ENCODE measurements at regions not wholly inside any gene's neighbourhood (a gene's known extent, or its start where the extent isn't known, plus 50 kb on each side); places are given as distances from the start of the nearest gene placed in this dataset.

DNA sequence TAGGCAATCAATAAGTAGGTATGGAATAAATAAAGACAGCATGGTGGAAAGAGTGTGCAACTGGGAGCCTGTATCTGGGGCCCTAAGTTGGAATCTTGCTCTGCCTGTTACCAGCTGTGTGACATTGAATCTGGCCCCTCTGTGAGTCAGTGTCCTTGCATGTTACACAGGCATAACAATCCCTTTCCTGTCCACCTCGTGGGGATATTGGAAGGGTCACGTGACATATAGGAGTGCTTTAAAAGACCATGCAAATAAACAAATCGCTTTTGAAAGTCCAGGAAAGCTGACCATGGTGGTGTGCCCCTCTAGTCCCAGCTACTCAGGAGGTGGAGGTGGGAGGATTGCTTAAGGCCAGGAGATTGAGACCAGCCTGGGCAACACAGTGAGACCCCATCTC lies 51.1 kb upstream of the VRK1 start:
- peak overlapping the region in 1 of 10 donors; percentile 27 for H3K27ac Mint-ChIP-seq
- no peaks in the 10 kb centered on the region for H3K36me3 Mint-ChIP-seq
- peaks cover 2 to 14% (median 6%) of the 10 kb centered on the region in 4 donors for H3K4me1 Mint-ChIP-seq
- no peak for DNase-seq
- H3K9me3 Mint-ChIP-seq: no peaks in the 10 kb centered on the region
- POLR2A ChIA-PET: no interaction called here
- no peak overlapping the region for H3K4me3 Mint-ChIP-seq
- H3K27me3 Mint-ChIP-seq: peaks cover 8 to 52% (median 33%) of the 10 kb centered on the region in 5 donors
- no peak for ATAC-seq

DNA sequence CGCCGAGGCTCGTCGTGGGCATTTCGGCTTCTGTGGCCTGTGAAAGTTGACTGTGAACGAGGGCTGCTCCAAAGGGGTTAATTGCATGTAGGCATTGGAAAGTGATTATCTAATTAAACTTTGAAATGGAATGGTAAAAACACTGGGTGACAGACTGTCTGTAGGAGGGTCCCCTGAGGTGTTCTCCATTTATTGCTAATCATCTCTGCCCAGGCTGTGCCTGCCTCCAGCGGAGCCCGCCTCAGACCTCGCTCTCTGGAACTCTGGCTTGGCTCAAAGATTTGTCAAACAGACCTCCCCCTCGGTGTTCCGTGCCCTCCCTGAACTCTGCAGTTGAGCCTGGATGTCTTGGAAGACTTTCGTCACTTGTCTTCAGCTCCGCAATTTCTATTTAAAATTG lies 50.2 kb upstream of the VRK1 start:
- no peak for DNase-seq
- H3K27ac Mint-ChIP-seq: no peak overlapping the region
- H3K9me3 Mint-ChIP-seq: no peaks in the 10 kb centered on the region
- POLR2A ChIA-PET: no interaction called here
- no peak for ATAC-seq
- no peak overlapping the region for H3K4me3 Mint-ChIP-seq
- H3K4me1 Mint-ChIP-seq: peaks cover under 1 to 5% (median 1%) of the 10 kb centered on the region in 4 donors
- no peaks in the 10 kb centered on the region for H3K36me3 Mint-ChIP-seq
- H3K27me3 Mint-ChIP-seq: peaks cover 7 to 43% (median 34%) of the 10 kb centered on the region in 5 donors

Measured in naive thymus-derived CD8-positive, alpha-beta T cell (primary cell).